ENCODE measurements at regions not wholly inside any gene's neighbourhood (a gene's known extent, or its start where the extent isn't known, plus 50 kb on each side); places are given as distances from the start of the nearest gene placed in this dataset.

GRCh38 chr1:104378414-104378813 is 628.7 kb downstream of the AMY1C start:
- ATAC-seq (ENCODE audit: low FRiP score) = no peak

GRCh38 chr1:104380003-104380402 is 630.3 kb downstream of the AMY1C start:
- H3K27ac ChIP-seq (ENCODE audit: low read depth in 1 of 2, low read length in 2 of 2) = no peak overlapping the region
- H3K9me3 ChIP-seq (ENCODE audit: control insufficient read depth, low read length) = no peaks in the 10 kb centered on the region
- no peaks in the 10 kb centered on the region for H3K36me3 ChIP-seq (ENCODE audit: control insufficient read depth in 1 of 2, insufficient read depth in 2 of 2, low read length in 1 of 2)
- 76 to 88% methylated on average over 2 of the region's 2 CpGs for WGBS, 2 donors
- no peak overlapping the region for H3K4me3 ChIP-seq (ENCODE audit: low read length in 2 of 2)
- H3K4me1 ChIP-seq (ENCODE audit: control insufficient read depth in 1 of 2, insufficient read depth in 2 of 2, low read length in 2 of 2) = no peaks in the 10 kb centered on the region
- ATAC-seq (ENCODE audit: low FRiP score) = no peak
- DNase-seq = no peak
- H3K27me3 ChIP-seq (ENCODE audit: control insufficient read depth in 1 of 2, insufficient read depth in 2 of 2, low read length in 1 of 2) = no peaks in the 10 kb centered on the region
- intact Hi-C loops (cut with DNase I) = no loop called here

More at GRCh38 chr1:104378414-104378813, 628.7 kb downstream of the AMY1C start:
- 8 to 23% methylated on average over 1 of the region's 1 CpG for WGBS, 2 donors
- no peak overlapping the region for H3K4me3 ChIP-seq (ENCODE audit: low read length in 2 of 2)
- intact Hi-C loops (cut with DNase I) = no loop called here
- DNase-seq = no peak
- H3K27me3 ChIP-seq (ENCODE audit: control insufficient read depth in 1 of 2, insufficient read depth in 2 of 2, low read length in 1 of 2) = no peaks in the 10 kb centered on the region
- no peaks in the 10 kb centered on the region for H3K36me3 ChIP-seq (ENCODE audit: control insufficient read depth in 1 of 2, insufficient read depth in 2 of 2, low read length in 1 of 2)
- no peaks in the 10 kb centered on the region for H3K4me1 ChIP-seq (ENCODE audit: control insufficient read depth in 1 of 2, insufficient read depth in 2 of 2, low read length in 2 of 2)
- no peaks in the 10 kb centered on the region for H3K9me3 ChIP-seq (ENCODE audit: control insufficient read depth, low read length)
- H3K27ac ChIP-seq (ENCODE audit: low read depth in 1 of 2, low read length in 2 of 2) = no peak overlapping the region

GRCh38 chr1:104387716-104388508 is 638.2 kb downstream of the AMY1C start:
- WGBS, 2 donors = 62 to 63% methylated on average over 5 of the region's 5 CpGs
- H3K36me3 ChIP-seq (ENCODE audit: control insufficient read depth in 1 of 2, insufficient read depth in 2 of 2, low read length in 1 of 2) = no peaks in the 10 kb centered on the region
- no peaks in the 10 kb centered on the region for H3K27me3 ChIP-seq (ENCODE audit: control insufficient read depth in 1 of 2, insufficient read depth in 2 of 2, low read length in 1 of 2)
- no peak for DNase-seq
- no peak for ATAC-seq (ENCODE audit: low FRiP score)
- H3K4me1 ChIP-seq (ENCODE audit: control insufficient read depth in 1 of 2, insufficient read depth in 2 of 2, low read length in 2 of 2) = no peaks in the 10 kb centered on the region
- intact Hi-C loops (cut with DNase I) = no loop called here
- peaks cover 2% of the 10 kb centered on the region for H3K9me3 ChIP-seq (ENCODE audit: control insufficient read depth, low read length)
- H3K27ac ChIP-seq (ENCODE audit: low read depth in 1 of 2, low read length in 2 of 2) = no peak overlapping the region
- H3K4me3 ChIP-seq (ENCODE audit: low read length in 2 of 2) = no peak overlapping the region

GRCh38 chr1:104392552-104392951 is 642.9 kb downstream of the AMY1C start:
- Histone ChIP-seq H3K4me1 (ENCODE audit: control insufficient read depth in 1 of 2, insufficient read depth in 2 of 2, low read length in 2 of 2) (no peaks in the 10 kb centered on the region), H3K27me3 (ENCODE audit: control insufficient read depth in 1 of 2, insufficient read depth in 2 of 2, low read length in 1 of 2) (no peaks in the 10 kb centered on the region), H3K27ac (ENCODE audit: low read depth in 1 of 2, low read length in 2 of 2) (no peak overlapping the region), H3K9me3 (ENCODE audit: control insufficient read depth, low read length) (peaks cover 2% of the 10 kb centered on the region), H3K4me3 (ENCODE audit: low read length in 2 of 2) (no peak overlapping the region), H3K36me3 (ENCODE audit: control insufficient read depth in 1 of 2, insufficient read depth in 2 of 2, low read length in 1 of 2) (no peaks in the 10 kb centered on the region)
- ATAC-seq (ENCODE audit: low FRiP score) (no peak), DNase-seq (no peak)
- intact Hi-C loops (cut with DNase I) = no loop called here
- WGBS, 2 donors = 36 to 56% methylated on average over 1 of the region's 1 CpG

GRCh38 chr1:104402178-104402577 is 652.5 kb downstream of the AMY1C start:
- ATAC-seq (ENCODE audit: low FRiP score) (no peak), DNase-seq (no peak)
- H3K27me3 ChIP-seq (ENCODE audit: control insufficient read depth in 1 of 2, insufficient read depth in 2 of 2, low read length in 1 of 2) = no peaks in the 10 kb centered on the region
- intact Hi-C loops (cut with DNase I) = no loop called here
- no peak overlapping the region for H3K27ac ChIP-seq (ENCODE audit: low read depth in 1 of 2, low read length in 2 of 2)
- H3K4me3 ChIP-seq (ENCODE audit: low read length in 2 of 2) = no peak overlapping the region
- H3K4me1 ChIP-seq (ENCODE audit: control insufficient read depth in 1 of 2, insufficient read depth in 2 of 2, low read length in 2 of 2) = no peaks in the 10 kb centered on the region
- H3K9me3 ChIP-seq (ENCODE audit: control insufficient read depth, low read length) = no peaks in the 10 kb centered on the region
- WGBS, 2 donors = 22% methylated on average over 2 of the region's 2 CpGs
- H3K36me3 ChIP-seq (ENCODE audit: control insufficient read depth in 1 of 2, insufficient read depth in 2 of 2, low read length in 1 of 2) = no peaks in the 10 kb centered on the region

- H3K9me3 ChIP-seq (ENCODE audit: control insufficient read depth, low read length) = no peaks in the 10 kb centered on the region
- ATAC-seq (ENCODE audit: low FRiP score) = no peak
- H3K27ac ChIP-seq (ENCODE audit: low read depth in 1 of 2, low read length in 2 of 2) = no peak overlapping the region
- 75 to 86% methylated on average over 1 of the region's 1 CpG for WGBS, 2 donors
- H3K27me3 ChIP-seq (ENCODE audit: control insufficient read depth in 1 of 2, insufficient read depth in 2 of 2, low read length in 1 of 2) = no peaks in the 10 kb centered on the region
- H3K36me3 ChIP-seq (ENCODE audit: control insufficient read depth in 1 of 2, insufficient read depth in 2 of 2, low read length in 1 of 2) = no peaks in the 10 kb centered on the region
- intact Hi-C loops (cut with DNase I) = no loop called here
- H3K4me3 ChIP-seq (ENCODE audit: low read length in 2 of 2) = no peak overlapping the region
- H3K4me1 ChIP-seq (ENCODE audit: control insufficient read depth in 1 of 2, insufficient read depth in 2 of 2, low read length in 2 of 2) = no peaks in the 10 kb centered on the region
- no peak for DNase-seq
Observed at GRCh38 chr1:104403883-104404282, 654.2 kb downstream of the AMY1C start.

- no peaks in the 10 kb centered on the region for H3K36me3 ChIP-seq (ENCODE audit: control insufficient read depth in 1 of 2, insufficient read depth in 2 of 2, low read length in 1 of 2)
- ATAC-seq (ENCODE audit: low FRiP score) (no peak), DNase-seq (no peak)
- intact Hi-C loops (cut with DNase I) = no loop called here
- H3K4me1 ChIP-seq (ENCODE audit: control insufficient read depth in 1 of 2, insufficient read depth in 2 of 2, low read length in 2 of 2) = no peaks in the 10 kb centered on the region
- no peak overlapping the region for H3K4me3 ChIP-seq (ENCODE audit: low read length in 2 of 2)
- WGBS, 2 donors = 26 to 29% methylated on average over 2 of the region's 2 CpGs
- no peaks in the 10 kb centered on the region for H3K9me3 ChIP-seq (ENCODE audit: control insufficient read depth, low read length)
- H3K27ac ChIP-seq (ENCODE audit: low read depth in 1 of 2, low read length in 2 of 2) = no peak overlapping the region
- H3K27me3 ChIP-seq (ENCODE audit: control insufficient read depth in 1 of 2, insufficient read depth in 2 of 2, low read length in 1 of 2) = no peaks in the 10 kb centered on the region
Observed at GRCh38 chr1:104406728-104407127, 657.0 kb downstream of the AMY1C start.

- ATAC-seq (ENCODE audit: low FRiP score) = no peak
- intact Hi-C loops (cut with DNase I) = no loop called here
- WGBS, 2 donors = 73 to 83% methylated on average over 8 of the region's 8 CpGs
Observed at GRCh38 chr1:104408268-104408667, 658.6 kb downstream of the AMY1C start.

GRCh38 chr1:104435255-104435654 is 685.6 kb downstream of the AMY1C start:
- Histone ChIP-seq H3K4me1 (ENCODE audit: control insufficient read depth in 1 of 2, insufficient read depth in 2 of 2, low read length in 2 of 2) (no peaks in the 10 kb centered on the region), H3K9me3 (ENCODE audit: control insufficient read depth, low read length) (no peaks in the 10 kb centered on the region), H3K36me3 (ENCODE audit: control insufficient read depth in 1 of 2, insufficient read depth in 2 of 2, low read length in 1 of 2) (no peaks in the 10 kb centered on the region), H3K4me3 (ENCODE audit: low read length in 2 of 2) (no peak overlapping the region), H3K27me3 (ENCODE audit: control insufficient read depth in 1 of 2, insufficient read depth in 2 of 2, low read length in 1 of 2) (no peaks in the 10 kb centered on the region), H3K27ac (ENCODE audit: low read depth in 1 of 2, low read length in 2 of 2) (no peak overlapping the region)
- WGBS, 2 donors = 81% methylated on average over 4 of the region's 4 CpGs
- DNase-seq (no peak), ATAC-seq (ENCODE audit: low FRiP score) (no peak)
- intact Hi-C loops (cut with DNase I) = no loop called here

More at GRCh38 chr1:104408268-104408667, 658.6 kb downstream of the AMY1C start:
- Histone ChIP-seq H3K4me1 (ENCODE audit: control insufficient read depth in 1 of 2, insufficient read depth in 2 of 2, low read length in 2 of 2) (no peaks in the 10 kb centered on the region), H3K9me3 (ENCODE audit: control insufficient read depth, low read length) (no peaks in the 10 kb centered on the region), H3K27ac (ENCODE audit: low read depth in 1 of 2, low read length in 2 of 2) (no peak overlapping the region), H3K4me3 (ENCODE audit: low read length in 2 of 2) (no peak overlapping the region), H3K36me3 (ENCODE audit: control insufficient read depth in 1 of 2, insufficient read depth in 2 of 2, low read length in 1 of 2) (no peaks in the 10 kb centered on the region), H3K27me3 (ENCODE audit: control insufficient read depth in 1 of 2, insufficient read depth in 2 of 2, low read length in 1 of 2) (no peaks in the 10 kb centered on the region)
- no peak for DNase-seq
